HL-60 (cell line): ENCODE measurements at regions not wholly inside any gene's neighbourhood (a gene's known extent, or its start where the extent isn't known, plus 50 kb on each side); places are given as distances from the start of the nearest gene placed in this dataset.

ENCODE experiments used
- POLR2AphosphoS5 ChIP-seq: IDR thresholded peaks from 2 replicates; pipeline ENCODE4 v1.6.1; 2012; ENCODE audit warnings: low read depth
- TF ChIP-seq, protein P1 (sequence below): IDR thresholded peaks from 2 replicates; pipeline ENCODE4 v1.6.1; 2012; ENCODE audit warnings: low read depth; ENCODE audit not compliant: insufficient replicate concordance
- TF ChIP-seq, protein P2 (sequence below): IDR thresholded peaks from one replicate; pipeline ENCODE4 v1.5.1; 2011; ENCODE audit warnings: low read length, control low read depth, inconsistent platforms; ENCODE audit not compliant: insufficient read depth

DNA sequence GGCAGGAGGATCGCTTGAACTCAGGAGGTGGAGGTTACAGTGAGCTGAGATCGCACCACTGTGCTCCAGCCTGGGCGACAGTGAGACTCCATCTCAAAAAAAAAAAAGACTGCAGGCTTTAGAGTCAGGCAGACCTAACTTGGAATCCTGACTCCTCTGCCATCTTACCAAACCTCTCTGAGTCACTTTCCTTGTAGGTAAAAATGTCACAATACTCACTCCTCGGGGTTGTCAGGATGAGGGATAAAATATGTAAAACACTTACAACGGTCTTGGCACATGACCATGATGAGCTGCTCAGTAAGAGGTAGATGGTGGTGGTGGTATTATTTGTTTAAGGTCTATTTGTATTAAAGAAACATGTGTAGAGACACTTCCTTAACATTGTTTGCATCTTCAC is 154.1 kb upstream of the PDE1C start:
- TF ChIP-seq, protein P1, sequence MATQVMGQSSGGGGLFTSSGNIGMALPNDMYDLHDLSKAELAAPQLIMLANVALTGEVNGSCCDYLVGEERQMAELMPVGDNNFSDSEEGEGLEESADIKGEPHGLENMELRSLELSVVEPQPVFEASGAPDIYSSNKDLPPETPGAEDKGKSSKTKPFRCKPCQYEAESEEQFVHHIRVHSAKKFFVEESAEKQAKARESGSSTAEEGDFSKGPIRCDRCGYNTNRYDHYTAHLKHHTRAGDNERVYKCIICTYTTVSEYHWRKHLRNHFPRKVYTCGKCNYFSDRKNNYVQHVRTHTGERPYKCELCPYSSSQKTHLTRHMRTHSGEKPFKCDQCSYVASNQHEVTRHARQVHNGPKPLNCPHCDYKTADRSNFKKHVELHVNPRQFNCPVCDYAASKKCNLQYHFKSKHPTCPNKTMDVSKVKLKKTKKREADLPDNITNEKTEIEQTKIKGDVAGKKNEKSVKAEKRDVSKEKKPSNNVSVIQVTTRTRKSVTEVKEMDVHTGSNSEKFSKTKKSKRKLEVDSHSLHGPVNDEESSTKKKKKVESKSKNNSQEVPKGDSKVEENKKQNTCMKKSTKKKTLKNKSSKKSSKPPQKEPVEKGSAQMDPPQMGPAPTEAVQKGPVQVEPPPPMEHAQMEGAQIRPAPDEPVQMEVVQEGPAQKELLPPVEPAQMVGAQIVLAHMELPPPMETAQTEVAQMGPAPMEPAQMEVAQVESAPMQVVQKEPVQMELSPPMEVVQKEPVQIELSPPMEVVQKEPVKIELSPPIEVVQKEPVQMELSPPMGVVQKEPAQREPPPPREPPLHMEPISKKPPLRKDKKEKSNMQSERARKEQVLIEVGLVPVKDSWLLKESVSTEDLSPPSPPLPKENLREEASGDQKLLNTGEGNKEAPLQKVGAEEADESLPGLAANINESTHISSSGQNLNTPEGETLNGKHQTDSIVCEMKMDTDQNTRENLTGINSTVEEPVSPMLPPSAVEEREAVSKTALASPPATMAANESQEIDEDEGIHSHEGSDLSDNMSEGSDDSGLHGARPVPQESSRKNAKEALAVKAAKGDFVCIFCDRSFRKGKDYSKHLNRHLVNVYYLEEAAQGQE, result no peak
- TF ChIP-seq, protein P2, sequence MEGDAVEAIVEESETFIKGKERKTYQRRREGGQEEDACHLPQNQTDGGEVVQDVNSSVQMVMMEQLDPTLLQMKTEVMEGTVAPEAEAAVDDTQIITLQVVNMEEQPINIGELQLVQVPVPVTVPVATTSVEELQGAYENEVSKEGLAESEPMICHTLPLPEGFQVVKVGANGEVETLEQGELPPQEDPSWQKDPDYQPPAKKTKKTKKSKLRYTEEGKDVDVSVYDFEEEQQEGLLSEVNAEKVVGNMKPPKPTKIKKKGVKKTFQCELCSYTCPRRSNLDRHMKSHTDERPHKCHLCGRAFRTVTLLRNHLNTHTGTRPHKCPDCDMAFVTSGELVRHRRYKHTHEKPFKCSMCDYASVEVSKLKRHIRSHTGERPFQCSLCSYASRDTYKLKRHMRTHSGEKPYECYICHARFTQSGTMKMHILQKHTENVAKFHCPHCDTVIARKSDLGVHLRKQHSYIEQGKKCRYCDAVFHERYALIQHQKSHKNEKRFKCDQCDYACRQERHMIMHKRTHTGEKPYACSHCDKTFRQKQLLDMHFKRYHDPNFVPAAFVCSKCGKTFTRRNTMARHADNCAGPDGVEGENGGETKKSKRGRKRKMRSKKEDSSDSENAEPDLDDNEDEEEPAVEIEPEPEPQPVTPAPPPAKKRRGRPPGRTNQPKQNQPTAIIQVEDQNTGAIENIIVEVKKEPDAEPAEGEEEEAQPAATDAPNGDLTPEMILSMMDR, result no peak
- TF ChIP-seq POLR2AphosphoS5, result no peak
